AG09309 (cell line): ENCODE measurements at regions not wholly inside any gene's neighbourhood (a gene's known extent, or its start where the extent isn't known, plus 50 kb on each side); places are given as distances from the start of the nearest gene placed in this dataset.

Experiments used
- DNase-seq: peaks from one replicate; pipeline ENCODE4 v3.0.0-alpha.2; 2010; ENCODE audit warnings: low read depth
- H3K4me3 ChIP-seq: 2 replicates; pipeline ENCODE4 v1.5.1; 2011; ENCODE audit warnings: mild to moderate bottlenecking, low read depth, low read length, moderate library complexity; ENCODE audit not compliant: control insufficient read depth
- CTCF ChIP-seq: IDR thresholded peaks from 2 replicates; pipeline ENCODE4 v1.5.1; 2011; ENCODE audit warnings: mild to moderate bottlenecking, low read depth, low read length, inconsistent platforms; ENCODE audit not compliant: insufficient read depth, control insufficient read depth; ENCODE audit errors: missing control alignments

- H3K4me3 ChIP-seq: no peak overlapping the region
- no peak for DNase-seq
- TF ChIP-seq CTCF: no peak
Observed at GRCh38 chr13:34587576-34587975, 354.5 kb upstream of the NBEA start.

- no peak overlapping the region for H3K4me3 ChIP-seq
- TF ChIP-seq CTCF: no peak
- no peak for DNase-seq
Observed at GRCh38 chr13:34588362-34588761, 353.7 kb upstream of the NBEA start.

- no peak overlapping the region for H3K4me3 ChIP-seq
- no peak for TF ChIP-seq CTCF
- DNase-seq: no peak
Observed at GRCh38 chr13:34589581-34589980, 352.5 kb upstream of the NBEA start.

GRCh38 chr13:34591129-34591528, 350.9 kb upstream of the NBEA start:
- H3K4me3 ChIP-seq: no peak overlapping the region
- TF ChIP-seq CTCF: no peak
- no peak for DNase-seq

- DNase-seq: no peak
- no peak for TF ChIP-seq CTCF
Observed at GRCh38 chr13:34591900-34592529, 350.1 kb upstream of the NBEA start.

GRCh38 chr13:34593658-34594057, 348.4 kb upstream of the NBEA start:
- no peak overlapping the region for H3K4me3 ChIP-seq
- no peak for DNase-seq
- TF ChIP-seq CTCF: no peak

More at GRCh38 chr13:34591900-34592529, 350.1 kb upstream of the NBEA start:
- H3K4me3 ChIP-seq: no peak overlapping the region
